H1 (cell line): ENCODE measurements at regions not wholly inside any gene's neighbourhood (a gene's known extent, or its start where the extent isn't known, plus 50 kb on each side); places are given as distances from the start of the nearest gene placed in this dataset.
A peak's percentile ranks its signal among the peaks of the same experiment; 100 is the strongest.

ENCODE experiments used
- CTCF ChIA-PET: fragments of 300-600 bp; sonication (Branson Sonifier 250); formaldehyde crosslinking; loops from one replicate; lab custom pipeline; 2021; ENCODE audit not compliant: partially characterized antibody; lab: Charles Lee
- POLR2A ChIA-PET: fragments of 300-600 bp; sonication (Branson Sonifier 250); formaldehyde crosslinking; loops from one replicate; lab custom pipeline; 2021; ENCODE audit warnings: inconsistent platforms; ENCODE audit not compliant: partially characterized antibody; lab: Charles Lee
- DNase-seq, 2 experiments: peaks; one replicate each; pipeline versions ENCODE4 v3.0.0 to v3.0.0-alpha.2; 2010 to 2022; ENCODE audit warnings: low spot score in 2 of 2, low read depth in 1 of 2, mixed read lengths in 1 of 2
- FAIRE-seq: peaks from 2 replicates; lab custom pipeline; 2011; peaks lifted over from hg19 to GRCh38; lab: Jason Lieb, UNC
- H2AFZ ChIP-seq: 2 replicates; pipeline ENCODE4 v1.8.1; 2012; ENCODE audit warnings: low read length, inconsistent platforms
- H2AK5ac ChIP-seq: 2 replicates; pipeline ENCODE4 v1.6.1; 2013; ENCODE audit warnings: low read depth, low read length
- H2BK120ac ChIP-seq: replicated peaks from 2 replicates; pipeline ENCODE3; 2013; ENCODE audit warnings: low read depth, low read length, inconsistent platforms
- H2BK12ac ChIP-seq: 2 replicates; pipeline ENCODE4 v1.6.1; 2013; ENCODE audit warnings: low read depth, low read length
- H2BK15ac ChIP-seq: 2 replicates; pipeline ENCODE4 v1.6.1; 2013; ENCODE audit warnings: low read length
- H2BK20ac ChIP-seq: 2 replicates; pipeline ENCODE4 v1.6.1; 2013; ENCODE audit warnings: low read length
- H2BK5ac ChIP-seq: 2 replicates; pipeline ENCODE4 v1.6.1; 2013; ENCODE audit warnings: low read depth, low read length
- H3K14ac ChIP-seq: 2 replicates; pipeline ENCODE4 v1.6.1; 2013; ENCODE audit warnings: inconsistent platforms; ENCODE audit not compliant: insufficient read length
- H3K18ac ChIP-seq: 2 replicates; pipeline ENCODE4 v1.6.1; 2013; ENCODE audit warnings: low read length; ENCODE audit errors: extremely low read depth
- H3K23ac ChIP-seq: 2 replicates; pipeline ENCODE4 v1.6.1; 2013; ENCODE audit warnings: inconsistent platforms; ENCODE audit not compliant: insufficient read length
- H3K23me2 ChIP-seq: 2 replicates; pipeline ENCODE4 v1.6.1; 2013; ENCODE audit warnings: low read depth, low read length
- H3K27ac ChIP-seq: 2 replicates; pipeline ENCODE4 v1.6.1; 2011; ENCODE audit warnings: low read depth, low read length, inconsistent platforms
- H3K27me3 ChIP-seq, 4 experiments: replicated peaks in 1 of 4; 1 replicate in 1 of 4; 2 replicates in 3 of 4; pipeline versions ENCODE4 v1.6.1 to v1.8.1; 2011 to 2013; ENCODE audit warnings: low read length in 3 of 4, mild to moderate bottlenecking in 3 of 4, inconsistent platforms in 2 of 4, mixed read lengths in 2 of 4, moderate library complexity in 1 of 4; ENCODE audit not compliant: control insufficient read depth in 3 of 4, insufficient read depth in 3 of 4; ENCODE audit errors: extremely low read depth in 1 of 4
- H3K36me3 ChIP-seq, 4 experiments: 2 replicates each; pipeline versions ENCODE4 v1.6.1 to v1.8.1; 2011 to 2013; ENCODE audit warnings: mild to moderate bottlenecking in 4 of 4, low read length in 3 of 4, moderate library complexity in 2 of 4, control low read depth in 1 of 4, inconsistent platforms in 1 of 4; ENCODE audit not compliant: insufficient read depth in 4 of 4, control insufficient read depth in 2 of 4
- H3K4ac ChIP-seq: replicated peaks from 2 replicates; pipeline ENCODE3; 2013; ENCODE audit warnings: low read length, low read depth, mixed read lengths, inconsistent platforms; ENCODE audit not compliant: insufficient read length
- H3K4me1 ChIP-seq, 4 experiments: replicated peaks in 1 of 4; 1 replicate in 1 of 4; 2 replicates in 3 of 4; pipeline versions ENCODE4 v1.6.1 to v1.8.1; 2011 to 2013; ENCODE audit warnings: low read length in 3 of 4, inconsistent platforms in 2 of 4, mixed read lengths in 1 of 4; ENCODE audit not compliant: insufficient read depth in 4 of 4, control insufficient read depth in 3 of 4
- H3K4me2 ChIP-seq, 2 experiments: 2 replicates each; pipeline versions ENCODE4 v1.6.1 to v1.8.1; 2011 to 2013; ENCODE audit warnings: low read depth in 2 of 2, low read length in 2 of 2, control low read depth in 1 of 2, inconsistent platforms in 1 of 2, mild to moderate bottlenecking in 1 of 2; ENCODE audit not compliant: insufficient read depth in 1 of 2
- H3K4me3 ChIP-seq, 4 experiments: fragments of 200-600, 300-600 bp in 1 of 4; sonication (generic), shearing (Covaris generic), sonication (Bioruptor Twin) in 1 of 4; 2 replicates each; pipeline versions ENCODE4 v1.5.1 to v1.8.1; 2011 to 2016; ENCODE audit warnings: low read length in 4 of 4, low read depth in 3 of 4, control low read depth in 2 of 4, inconsistent platforms in 2 of 4, mild to moderate bottlenecking in 2 of 4, mixed read lengths in 1 of 4, moderate library complexity in 1 of 4; ENCODE audit not compliant: insufficient read depth in 2 of 4; ENCODE audit errors: extremely low read depth in 1 of 4
- H3K56ac ChIP-seq: replicated peaks from 2 replicates; pipeline ENCODE3; 2013; ENCODE audit warnings: low read depth, mild to moderate bottlenecking, mixed read lengths, low read length, inconsistent platforms; ENCODE audit not compliant: insufficient read length
- H3K79me1 ChIP-seq: 2 replicates; pipeline ENCODE4 v1.6.1; 2013; ENCODE audit warnings: low read depth, low read length, control low read depth
- H3K79me2 ChIP-seq, 2 experiments: 2 replicates each; pipeline versions ENCODE4 v1.6.1 to v1.8.1; 2012 to 2013; ENCODE audit warnings: low read length in 2 of 2, mild to moderate bottlenecking in 2 of 2, inconsistent platforms in 1 of 2; ENCODE audit not compliant: insufficient read depth in 2 of 2, control insufficient read depth in 1 of 2
- H3K9ac ChIP-seq, 4 experiments: replicated peaks in 1 of 4; 1 replicate in 1 of 4; 2 replicates in 3 of 4; pipeline versions ENCODE4 v1.6.1 to v1.8.1; 2011 to 2013; ENCODE audit warnings: low read depth in 3 of 4, low read length in 3 of 4, control low read depth in 2 of 4, mild to moderate bottlenecking in 2 of 4, moderate library complexity in 2 of 4, inconsistent platforms in 1 of 4; ENCODE audit errors: extremely low read depth in 1 of 4
- H3K9me3 ChIP-seq, 2 experiments: 2 replicates each; pipeline versions ENCODE4 v1.6.1 to v1.8.1; 2012 to 2013; ENCODE audit warnings: mild to moderate bottlenecking in 2 of 2, moderate library complexity in 2 of 2, control low read depth in 1 of 2, inconsistent platforms in 1 of 2, low read depth in 1 of 2, low read length in 1 of 2, mixed read lengths in 1 of 2; ENCODE audit not compliant: insufficient read depth in 2 of 2
- H4K20me1 ChIP-seq, 2 experiments: replicated peaks in 1 of 2; 2 replicates each; pipeline versions ENCODE3 to v1.8.1; 2011 to 2013; ENCODE audit warnings: inconsistent platforms in 2 of 2, low read length in 2 of 2, mild to moderate bottlenecking in 1 of 2; ENCODE audit not compliant: insufficient read depth in 2 of 2, control insufficient read depth in 1 of 2
- H4K5ac ChIP-seq: 2 replicates; pipeline ENCODE4 v1.6.1; 2013; ENCODE audit warnings: low read length, low read depth, mixed read lengths, inconsistent platforms; ENCODE audit not compliant: insufficient read length
- H4K8ac ChIP-seq: 2 replicates; pipeline ENCODE4 v1.8.0; 2013; ENCODE audit warnings: mild to moderate bottlenecking, moderate library complexity, low read length, inconsistent platforms; ENCODE audit not compliant: insufficient read depth; ENCODE audit errors: extremely low read depth
- H4K91ac ChIP-seq: replicated peaks from 2 replicates; pipeline ENCODE3; 2013; ENCODE audit warnings: low read length, mixed read lengths, inconsistent platforms; ENCODE audit not compliant: insufficient read length
- CBX8 ChIP-seq: fragments of 300-800, 300-1000 bp; sonication (generic); IDR thresholded peaks from 2 replicates; pipeline ENCODE4 v1.7.1; 2016; ENCODE audit warnings: low read depth, low read length, borderline replicate concordance
- CHD2 ChIP-seq: IDR thresholded peaks from 2 replicates; pipeline ENCODE4 v1.6.1; 2012; ENCODE audit warnings: low read length, improper control_type of control experiment
- EZH2 ChIP-seq: fragments of 200-600 bp; sonication (generic); IDR thresholded peaks from 2 replicates; pipeline ENCODE4 v1.7.1; 2012; ENCODE audit warnings: low read depth, mild to moderate bottlenecking, moderate library complexity, low read length, inconsistent platforms; ENCODE audit not compliant: severe bottlenecking
- HDAC6 ChIP-seq: IDR thresholded peaks from one replicate; pipeline ENCODE4 v1.7.1; 2012; ENCODE audit warnings: low read depth, mild to moderate bottlenecking, inconsistent platforms, low read length, moderate library complexity
- JUND ChIP-seq: IDR thresholded peaks from 2 replicates; pipeline ENCODE4 v1.6.1; 2011; ENCODE audit warnings: mild to moderate bottlenecking, improper control_type of control experiment, low read length
- KDM1A ChIP-seq: fragments of 200-600, 300-600 bp; sonication (generic); IDR thresholded peaks from 2 replicates; pipeline ENCODE4 v1.7.1; 2016; ENCODE audit warnings: mild to moderate bottlenecking, low read length, borderline replicate concordance
- NANOG ChIP-seq: IDR thresholded peaks from 2 replicates; pipeline ENCODE4 v1.6.1; 2011; ENCODE audit warnings: low read length, low read depth, mild to moderate bottlenecking, inconsistent platforms; ENCODE audit not compliant: insufficient read depth, poor library complexity, severe bottlenecking
- RFX5 ChIP-seq: IDR thresholded peaks from 2 replicates; pipeline ENCODE4 v1.6.1; 2011; ENCODE audit warnings: low read depth, low read length, improper control_type of control experiment, borderline replicate concordance
- SIN3A ChIP-seq, 2 experiments: IDR thresholded peaks in 1 of 2; conservative IDR thresholded peaks in 1 of 2; 2 replicates each; pipeline ENCODE4 v1.6.1; 2011 to 2012; ENCODE audit warnings: low read length in 2 of 2, improper control_type of control experiment in 1 of 2, low read depth in 1 of 2, mild to moderate bottlenecking in 1 of 2
- TEAD4 ChIP-seq: IDR thresholded peaks from 2 replicates; pipeline ENCODE4 v1.6.1; 2012; ENCODE audit warnings: low read depth, low read length, inconsistent platforms, mixed read lengths
- WGBS, 2 experiments: shearing (Covaris generic) in 1 of 2; methylation state at CpG; one replicate each; pipeline versions ENCODE4 v1.1.6 to v1.1.7; 2013 to 2015; ENCODE audit warnings: low lambda C conversion rate in 2 of 2, mixed read lengths in 2 of 2, inconsistent platforms in 1 of 2, low coverage in 1 of 2, missing lambda C conversion rate in 1 of 2; ENCODE audit not compliant: insufficient replicate concordance in 2 of 2, insufficient coverage in 1 of 2, insufficient read length in 1 of 2; ENCODE audit errors: extremely low coverage in 1 of 2, missing lambda C conversion rate in 1 of 2; 5-methylcytosine and 5-hydroxymethylcytosine counted together

DNA sequence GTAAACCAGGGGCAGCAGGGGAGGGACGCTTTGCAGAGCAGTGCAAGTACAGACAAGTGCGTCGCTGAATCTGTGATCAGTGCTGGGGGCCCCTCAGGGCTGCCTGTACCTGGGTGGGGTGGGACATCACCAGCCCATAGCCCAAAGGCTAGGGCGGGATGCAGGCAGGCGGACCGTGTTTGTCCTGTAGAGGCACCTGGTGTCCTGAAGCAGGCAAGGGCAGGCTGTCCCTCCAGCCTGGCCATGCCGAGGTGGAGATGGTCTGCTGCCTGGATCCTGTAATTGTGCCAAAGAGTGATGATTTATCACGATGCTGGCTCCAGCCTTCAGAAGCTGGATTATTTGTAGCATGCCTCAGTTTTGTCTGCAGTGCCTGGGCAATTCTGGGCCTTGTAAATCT lies 137.9 kb upstream of the GSE1 start:
- Histone ChIP-seq H3K79me2 (no peaks in the 10 kb centered on the region), H2AFZ (no peak overlapping the region), H3K4ac (peak overlapping the region; percentile 29), H2BK20ac (no peak overlapping the region), H3K18ac (peak overlapping the region; percentile 32), H2BK5ac (no peak overlapping the region), H3K4me2 (no peak overlapping the region), H3K23me2 (no peaks in the 10 kb centered on the region; the same call in 1 of the 2 replicates), H3K56ac (no peak overlapping the region), H3K4me1 (peaks cover 4 to 23% (median 13%) of the 10 kb centered on the region in 4 experiments), H3K9me3 (no peaks in the 10 kb centered on the region), H3K27me3 (no peaks in the 10 kb centered on the region; a peak in 1 of 7 replicates), H3K36me3 (no peaks in the 10 kb centered on the region), H2BK12ac (no peak overlapping the region), H4K20me1 (no peaks in the 10 kb centered on the region), H4K5ac (no peak overlapping the region), H2BK120ac (no peak overlapping the region), H3K14ac (no peak overlapping the region), H4K8ac (no peak overlapping the region), H2BK15ac (peak overlapping the region; percentile 61; the same call in 1 of the 2 replicates), H3K9ac (no peak overlapping the region), H3K23ac (no peak overlapping the region), H3K79me1 (no peaks in the 10 kb centered on the region), H3K27ac (no peak overlapping the region), H2AK5ac (peak overlapping the region; percentile 75; the same call in 1 of the 2 replicates), H3K4me3 (no peak overlapping the region), H4K91ac (no peak overlapping the region)
- WGBS, 2 experiments = 77% methylated on average over 8 of the region's 8 CpGs; no CpG with 5 or more reads in 1 of the 2 experiments
- no peak for DNase-seq
- ChIA-PET POLR2A (no interaction called here), CTCF (interaction anchor here (0.6 to 15.1 kb wide), 12 partner anchors 9 to 141 kb away, joined by 3 to 277 read pairs (median 6); no protein-coding TSS in a partner anchor)
- no peak for TF ChIP-seq RFX5
- no peak for TF ChIP-seq HDAC6
- TF ChIP-seq CHD2 = no peak
- no peak for TF ChIP-seq JUND
- no peak for TF ChIP-seq NANOG
- no peak for TF ChIP-seq SIN3A (conservative IDR thresholded peaks at IDR 0.05 in 1 of 2, IDR thresholded peaks at IDR 0.05 in 1 of 2; ENCODE audit: low read depth in 1 of 2, low read length in 2 of 2)
- no peak for TF ChIP-seq CBX8
- no peak for TF ChIP-seq KDM1A
- no peak for TF ChIP-seq EZH2
- no peak for TF ChIP-seq TEAD4
- FAIRE-seq = no peak
